ENCODE measurements at regions not wholly inside any gene's neighbourhood (a gene's known extent, or its start where the extent isn't known, plus 50 kb on each side); places are given as distances from the start of the nearest gene placed in this dataset.

- TF ChIP-seq CTCF (IDR thresholded peaks at IDR 0.05; ENCODE audit: extremely low read depth in 1 of 2, insufficient read depth in 1 of 2, low read depth in 1 of 2, low read length in 2 of 2) (no peak), POLR2A (IDR thresholded peaks at IDR 0.05; ENCODE audit: low read depth, low read length) (no peak), GATA2 (IDR thresholded peaks at IDR 0.05; ENCODE audit: insufficient read depth, insufficient read length, low read depth, low read length) (no peak), POLR2AphosphoS5 (IDR thresholded peaks at IDR 0.05; ENCODE audit: insufficient read depth, low read depth, low read length) (no peak), EZH2 (IDR thresholded peaks at IDR 0.05; ENCODE audit: borderline replicate concordance, low read depth, low read length, severe bottlenecking) (no peak), MYC (IDR thresholded peaks at IDR 0.05; ENCODE audit: low read depth, low read length) (no peak), JUN (IDR thresholded peaks at IDR 0.05; ENCODE audit: borderline replicate concordance, insufficient read depth, insufficient read length, low read depth) (no peak), MAX (IDR thresholded peaks at IDR 0.05; ENCODE audit: insufficient read depth, insufficient read length) (no peak)
Observed at GRCh38 chr21:43318368-43318767, 108.6 kb downstream of the SIK1 start.
